KMS-11 (cell line): ENCODE measurements at regions not wholly inside any gene's neighbourhood (a gene's known extent, or its start where the extent isn't known, plus 50 kb on each side); places are given as distances from the start of the nearest gene placed in this dataset.

Source experiments
- H2AFZ ChIP-seq: fragments of 200-600 bp; sonication (generic); 2 replicates; pipeline ENCODE4 v1.6.1; 2016; ENCODE audit warnings: antibody characterized with exemption, mixed run types, low read depth
- H3K27ac ChIP-seq: fragments of 200-600 bp; sonication (generic); 2 replicates; pipeline ENCODE4 v1.6.1; 2016; ENCODE audit warnings: mild to moderate bottlenecking, mixed run types
- H3K27me3 ChIP-seq: fragments of 200-600 bp; sonication (generic); 2 replicates; pipeline ENCODE4 v1.6.1; 2017; ENCODE audit warnings: mild to moderate bottlenecking, low read depth, mixed run types, moderate library complexity; ENCODE audit not compliant: insufficient read depth
- H3K36me3 ChIP-seq: fragments of 200-600 bp; sonication (generic); 2 replicates; pipeline ENCODE4 v1.6.1; 2017; ENCODE audit warnings: mild to moderate bottlenecking, mixed run types; ENCODE audit not compliant: insufficient read depth
- H3K4me1 ChIP-seq: fragments of 200-600 bp; sonication (generic); 2 replicates; pipeline ENCODE4 v1.6.1; 2016; ENCODE audit warnings: mild to moderate bottlenecking, low read depth, mixed run types; ENCODE audit not compliant: poor library complexity, severe bottlenecking
- H3K4me2 ChIP-seq: fragments of 200-600 bp; sonication (generic); 2 replicates; pipeline ENCODE4 v1.7.0; 2016; ENCODE audit warnings: mild to moderate bottlenecking, mixed run types
- H3K4me3 ChIP-seq: fragments of 200-600 bp; sonication (generic); IDR thresholded peaks from 2 replicates; pipeline ENCODE4 v1.6.1; 2017; ENCODE audit warnings: low read depth, low read length, mixed read lengths; ENCODE audit not compliant: insufficient read depth
- H3K79me2 ChIP-seq: fragments of 200-600 bp; sonication (generic); 2 replicates; pipeline ENCODE4 v1.6.1; 2016; ENCODE audit warnings: low read depth, mixed run types; ENCODE audit not compliant: insufficient read depth
- H3K9ac ChIP-seq: fragments of 200-600 bp; sonication (generic); 2 replicates; pipeline ENCODE4 v1.6.1; 2016; ENCODE audit warnings: mild to moderate bottlenecking, mixed run types
- H4K20me1 ChIP-seq: fragments of 200-600 bp; sonication (generic); 2 replicates; pipeline ENCODE4 v1.6.1; 2016; ENCODE audit warnings: mild to moderate bottlenecking, mixed run types; ENCODE audit not compliant: insufficient read depth
- CTCF ChIP-seq: fragments of 200-600 bp; sonication (generic); conservative IDR thresholded peaks from 2 replicates; pipeline ENCODE4 v1.6.1; 2017; ENCODE audit warnings: low read depth, mild to moderate bottlenecking, antibody characterized with exemption, low read length, moderate library complexity, mixed read lengths

DNA sequence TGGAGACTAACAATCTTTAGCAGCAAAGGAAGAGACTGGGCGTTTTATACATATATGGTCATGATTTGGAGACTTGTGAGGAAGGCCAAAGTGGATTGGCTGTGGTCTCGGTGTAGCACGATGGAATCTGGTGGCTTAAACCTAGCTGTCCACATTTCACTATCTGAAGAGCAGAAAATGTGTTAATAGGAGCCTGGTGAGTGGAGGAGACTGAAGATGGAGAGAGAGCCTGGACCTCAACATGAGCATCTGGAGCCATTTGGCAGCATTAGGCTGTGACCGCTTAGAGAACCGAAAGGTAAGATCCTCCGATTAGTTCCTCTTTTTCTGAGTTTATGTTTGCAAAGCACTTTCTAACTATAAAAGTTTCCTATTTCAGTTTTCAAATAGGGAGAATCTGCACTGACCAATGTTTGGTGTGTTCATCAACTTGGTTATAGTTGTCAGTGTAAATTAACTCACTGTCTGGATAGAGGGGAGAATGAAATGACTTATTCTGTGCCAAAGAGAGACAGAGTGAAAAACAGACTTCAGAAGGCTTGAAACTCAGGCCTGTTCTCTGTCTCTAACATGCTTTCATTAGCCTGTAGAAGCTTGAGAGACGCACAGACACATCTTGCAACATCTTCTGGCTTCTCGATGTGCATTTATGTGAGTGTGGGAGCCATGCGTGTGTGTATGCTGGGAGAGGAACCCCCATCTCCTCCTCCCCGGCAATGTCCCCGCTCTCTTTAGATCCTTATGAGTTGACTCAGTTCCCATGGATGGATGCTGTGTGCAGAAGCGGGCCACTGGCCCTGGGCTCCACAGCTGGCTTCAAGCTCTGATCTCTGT is 244.7 kb upstream of the TBL1XR1 start:
- Histone ChIP-seq H3K9ac (no peak overlapping the region), H3K27ac (no peak overlapping the region), H4K20me1 (no peaks in the 10 kb centered on the region), H2AFZ (no peak overlapping the region), H3K79me2 (no peaks in the 10 kb centered on the region), H3K4me2 (no peak overlapping the region), H3K27me3 (no peaks in the 10 kb centered on the region), H3K36me3 (no peaks in the 10 kb centered on the region), H3K4me1 (no peaks in the 10 kb centered on the region), H3K4me3 (no peak overlapping the region)
- TF ChIP-seq CTCF: no peak

- H3K27ac ChIP-seq: no peak overlapping the region
- no peak overlapping the region for H3K4me2 ChIP-seq
Observed at GRCh38 chr3:177443469-177443868, 246.2 kb upstream of the TBL1XR1 start.

DNA sequence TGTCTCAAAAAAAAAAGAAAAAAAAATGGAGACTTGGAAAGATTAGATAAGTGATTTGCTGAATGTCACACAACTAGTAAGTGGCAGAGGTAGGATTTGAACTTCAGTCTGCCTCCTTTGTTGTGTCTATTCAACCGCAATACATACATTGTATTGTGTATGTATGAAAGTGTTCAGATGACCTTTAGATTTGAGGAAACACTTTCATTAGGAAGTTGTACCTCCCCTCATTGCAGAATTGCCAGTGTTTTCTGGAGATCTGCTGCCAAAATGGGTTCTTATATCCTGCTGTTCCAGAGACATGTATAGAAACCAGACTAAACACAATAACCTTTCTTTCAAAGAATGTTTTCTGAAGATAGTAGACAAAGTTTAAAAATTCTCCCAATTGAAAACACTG is 247.4 kb upstream of the TBL1XR1 start:
- H3K4me3 ChIP-seq: no peak overlapping the region
- no peaks in the 10 kb centered on the region for H4K20me1 ChIP-seq
- no peak overlapping the region for H3K27ac ChIP-seq
- H3K4me2 ChIP-seq: no peak overlapping the region
- H3K79me2 ChIP-seq: no peaks in the 10 kb centered on the region
- no peaks in the 10 kb centered on the region for H3K36me3 ChIP-seq
- H3K9ac ChIP-seq: no peak overlapping the region
- H3K27me3 ChIP-seq: no peaks in the 10 kb centered on the region
- no peak overlapping the region for H2AFZ ChIP-seq
- no peaks in the 10 kb centered on the region for H3K4me1 ChIP-seq
- TF ChIP-seq CTCF: no peak

More at GRCh38 chr3:177443469-177443868, 246.2 kb upstream of the TBL1XR1 start:
- H2AFZ ChIP-seq: no peak overlapping the region
- no peaks in the 10 kb centered on the region for H3K4me1 ChIP-seq
- no peak overlapping the region for H3K4me3 ChIP-seq
- H3K9ac ChIP-seq: no peak overlapping the region
- no peaks in the 10 kb centered on the region for H3K36me3 ChIP-seq
- TF ChIP-seq CTCF: no peak
- no peaks in the 10 kb centered on the region for H3K79me2 ChIP-seq
- H4K20me1 ChIP-seq: no peaks in the 10 kb centered on the region
- no peaks in the 10 kb centered on the region for H3K27me3 ChIP-seq

DNA sequence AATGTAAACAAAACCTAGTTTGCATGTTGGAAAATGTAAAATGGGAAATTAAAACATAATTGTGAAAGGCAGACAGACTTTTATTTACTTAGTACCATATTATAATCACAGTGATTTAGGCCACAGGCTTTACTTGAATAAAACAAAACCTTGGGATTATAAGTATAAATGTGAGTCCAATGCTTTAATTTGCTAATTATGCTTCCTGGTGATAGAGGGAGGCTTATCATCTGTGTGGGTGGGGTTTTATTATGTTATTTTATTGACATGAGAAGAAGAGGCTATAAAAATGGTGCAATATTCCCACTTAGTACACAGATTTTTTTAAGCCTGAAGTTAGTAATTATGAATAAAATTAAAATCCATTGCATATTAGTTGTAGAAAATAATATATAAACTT is 248.3 kb upstream of the TBL1XR1 start:
- H3K4me3 ChIP-seq: no peak overlapping the region
- no peaks in the 10 kb centered on the region; the same call in 1 of the 2 replicates for H3K36me3 ChIP-seq
- no peak overlapping the region for H3K4me2 ChIP-seq
- TF ChIP-seq CTCF: no peak
- H4K20me1 ChIP-seq: no peaks in the 10 kb centered on the region
- H3K9ac ChIP-seq: no peak overlapping the region
- H3K79me2 ChIP-seq: no peaks in the 10 kb centered on the region
- H3K27me3 ChIP-seq: no peaks in the 10 kb centered on the region
- no peaks in the 10 kb centered on the region for H3K4me1 ChIP-seq
- no peak overlapping the region for H2AFZ ChIP-seq
- H3K27ac ChIP-seq: no peak overlapping the region
